ENCODE measurements at regions not wholly inside any gene's neighbourhood (a gene's known extent, or its start where the extent isn't known, plus 50 kb on each side); places are given as distances from the start of the nearest gene placed in this dataset.
"Not testable (repeated sequence)": the region's sequence is repeated elsewhere in the genome, so short reads cannot be mapped to it uniquely, and the experiment has no call there.

DNA sequence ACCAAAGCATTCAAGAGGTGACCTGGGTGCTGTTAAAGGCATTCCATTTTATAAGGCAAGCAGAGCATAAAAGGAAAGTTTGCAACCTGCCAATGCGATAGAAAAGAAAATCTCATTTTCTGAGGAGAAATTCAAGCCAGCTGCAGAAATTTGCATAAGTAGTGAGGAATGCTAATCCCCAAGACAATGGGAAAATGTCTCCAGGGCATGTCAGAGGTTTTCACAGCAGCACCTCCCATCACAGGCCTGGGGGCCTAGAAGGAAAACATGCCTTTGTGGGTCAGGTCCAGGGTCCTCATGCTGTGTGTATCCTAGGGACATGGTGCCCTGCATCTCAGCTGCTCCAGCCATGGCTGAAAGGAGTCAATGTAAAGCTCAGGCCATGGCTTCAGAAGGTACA, 775.8 kb downstream of the IGSF11 start:
- not testable (repeated sequence) for DNase-seq

- DNase-seq: no peak
These were observed 771.7 kb downstream of the IGSF11 start for GRCh38 chr3:118262800-118263402.

GRCh38 chr3:118267588-118267987, 767.1 kb downstream of the IGSF11 start:
- no peak for DNase-seq

DNA sequence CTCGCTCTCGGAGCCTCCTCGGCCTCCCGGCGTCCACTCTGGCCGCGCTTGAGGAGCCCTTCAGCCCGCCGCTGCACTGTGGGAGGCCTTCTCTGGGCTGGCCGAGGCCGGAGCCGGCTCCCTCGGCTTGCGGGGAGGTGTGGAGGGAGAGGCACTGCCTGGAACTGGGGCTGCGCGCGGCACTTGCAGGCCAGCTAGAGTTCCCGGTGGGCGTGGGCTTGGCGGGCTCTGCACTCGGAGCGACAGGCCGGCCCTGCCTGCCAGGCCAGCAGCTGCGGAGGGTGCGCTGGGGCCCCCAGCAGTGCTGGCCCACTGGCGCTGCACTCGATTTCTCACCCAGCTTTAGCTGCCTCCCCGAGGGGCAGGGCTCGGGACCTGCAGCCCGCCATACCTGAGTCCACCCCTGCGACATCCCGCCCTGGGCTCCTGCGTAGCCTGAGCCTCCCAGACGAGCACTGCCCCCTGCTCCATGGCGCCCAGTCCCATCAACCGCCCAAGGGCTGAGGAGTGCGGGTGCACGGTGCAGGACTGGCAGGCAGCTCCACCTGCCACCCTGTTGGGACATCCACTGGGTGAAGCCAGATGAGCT, 765.0 kb downstream of the IGSF11 start:
- DNase-seq: no peak

DNA sequence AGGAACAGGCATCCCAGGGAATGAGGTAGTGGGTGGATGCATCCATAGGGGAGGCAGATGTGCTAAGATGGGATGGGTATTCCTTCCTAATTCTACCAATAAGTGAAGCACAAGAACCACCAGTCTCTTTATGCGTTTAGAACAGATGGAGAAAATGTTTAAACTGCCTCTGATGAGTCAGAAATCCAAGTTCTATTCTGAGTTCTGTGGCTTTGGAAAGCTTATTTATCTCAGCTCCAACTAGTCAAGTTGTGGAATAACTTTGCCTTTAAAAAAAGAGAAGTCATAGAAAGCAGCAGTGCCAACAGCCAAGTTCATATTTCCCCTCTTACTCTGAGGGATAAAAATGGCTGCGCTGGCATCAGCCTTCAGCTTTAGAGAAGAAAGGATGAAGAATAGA, 761.7 kb downstream of the IGSF11 start:
- DNase-seq: no peak

DNA sequence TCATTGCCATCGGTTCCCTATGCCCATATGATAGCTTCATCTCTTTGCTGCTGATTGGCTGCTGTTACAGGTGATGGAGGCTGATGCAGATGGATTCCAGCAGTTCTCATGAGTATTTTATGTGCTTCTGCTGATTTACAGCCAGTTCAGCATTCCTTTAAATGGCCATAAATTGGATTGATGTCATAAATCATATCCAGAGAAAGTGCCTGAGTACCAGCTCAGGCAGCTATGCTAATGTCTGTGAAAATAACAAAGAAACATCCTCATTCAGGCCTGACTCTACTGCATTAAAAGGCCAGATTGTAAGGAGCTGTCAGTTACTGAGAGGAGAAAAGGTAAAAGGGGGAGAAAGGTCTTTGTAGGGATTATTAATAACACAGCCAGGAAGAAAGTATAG, 756.8 kb downstream of the IGSF11 start:
- DNase-seq: no peak

DNA sequence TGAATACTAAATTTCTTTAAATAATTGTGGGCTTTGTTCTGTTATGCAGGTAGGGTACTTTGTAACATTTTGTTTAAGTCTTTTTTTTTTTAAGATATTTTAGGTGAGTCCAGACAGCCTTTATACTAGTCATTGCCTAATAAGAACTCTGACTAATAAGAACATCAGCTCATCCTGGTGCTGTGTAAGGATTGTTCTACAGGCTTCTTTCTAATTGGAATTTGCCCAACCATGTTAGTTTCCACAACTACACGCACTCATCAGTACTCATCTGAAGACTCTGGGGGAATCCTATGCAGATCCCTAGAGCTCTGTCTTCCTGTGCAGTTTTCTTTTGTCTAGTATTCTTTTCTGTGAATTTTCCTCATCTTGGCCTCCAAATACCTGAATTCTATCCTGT, 741.8 kb downstream of the IGSF11 start:
- DNase-seq: no peak

GRCh38 chr3:118298133-118298532, 736.5 kb downstream of the IGSF11 start:
- DNase-seq: no peak

DNA sequence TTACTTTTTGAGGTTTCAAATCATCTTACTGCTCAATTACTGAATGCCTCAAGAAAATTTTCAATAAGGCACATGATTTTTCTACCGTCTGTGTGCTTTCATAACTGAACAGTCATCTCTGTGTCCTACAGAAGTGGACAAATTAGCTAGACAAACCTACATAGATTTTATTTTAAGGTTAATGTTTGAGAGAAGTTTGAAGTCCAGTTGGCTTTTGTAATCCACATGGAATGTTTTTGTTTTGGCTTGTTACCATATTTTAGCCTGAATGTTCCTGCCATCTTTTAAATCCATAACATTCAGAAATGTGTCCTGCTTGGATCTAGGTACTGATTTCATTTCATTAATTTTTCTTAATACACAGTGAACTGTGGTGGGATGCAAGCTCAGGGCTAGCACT, 730.1 kb downstream of the IGSF11 start:
- no peak for DNase-seq

- DNase-seq: no peak
These were observed 701.9 kb downstream of the IGSF11 start for GRCh38 chr3:118332699-118333098.

DNA sequence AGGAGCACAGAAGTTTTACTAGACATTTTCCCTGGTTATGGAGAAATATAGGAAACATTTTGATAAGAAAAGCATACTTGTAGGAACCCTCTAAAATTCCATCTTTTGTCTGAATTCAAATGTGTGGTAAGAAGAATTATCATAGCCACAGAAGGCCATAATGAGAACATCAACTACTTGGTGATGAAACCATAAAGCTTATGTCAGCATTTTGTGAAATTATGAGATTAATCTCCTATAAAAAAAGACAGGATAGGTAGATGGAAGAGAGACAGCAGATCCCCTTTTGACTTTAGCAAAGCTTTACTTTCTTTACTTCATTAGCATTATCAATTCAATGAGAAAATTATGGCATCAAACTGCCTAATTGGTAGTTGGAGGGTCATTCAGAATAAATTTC, 697.0 kb downstream of the IGSF11 start:
- DNase-seq: no peak

DNA sequence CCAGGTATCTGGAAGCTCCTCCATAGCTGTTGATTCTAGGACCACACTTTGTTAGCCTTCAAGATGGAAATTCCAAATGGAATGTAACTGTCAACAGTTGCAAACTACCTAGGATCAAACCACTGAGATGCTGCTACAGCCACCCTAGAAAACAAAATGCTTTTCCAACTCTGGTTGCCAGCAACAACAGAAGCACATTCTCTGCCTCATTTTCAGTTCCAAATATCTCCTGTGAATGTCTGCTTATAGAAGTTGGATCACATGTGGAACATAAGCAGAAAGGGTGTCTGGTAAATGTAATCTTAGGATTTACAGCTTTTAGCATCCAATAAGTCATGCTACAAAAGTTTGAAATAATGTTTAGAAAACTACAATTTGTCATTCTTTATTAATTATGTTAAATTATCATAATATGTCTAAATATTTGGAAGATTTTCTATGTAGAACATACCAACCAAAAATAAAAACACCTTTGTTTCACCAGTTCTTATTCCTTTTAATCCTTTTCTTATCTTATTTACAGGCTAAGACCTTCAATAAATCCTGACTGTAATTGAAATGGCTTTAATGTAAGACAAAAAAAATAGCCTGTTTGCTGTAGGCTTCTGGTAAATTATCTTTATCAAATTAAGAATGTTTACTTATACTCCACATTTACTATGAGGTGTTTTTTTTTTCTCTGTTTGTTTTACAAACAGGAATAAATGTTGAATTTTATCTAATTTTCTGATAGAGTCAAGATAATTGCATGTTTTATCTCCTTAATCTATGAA, 687.1 kb downstream of the IGSF11 start:
- no peak for DNase-seq

- DNase-seq: no peak
These were observed 686.5 kb downstream of the IGSF11 start for GRCh38 chr3:118348169-118348557.

DNA sequence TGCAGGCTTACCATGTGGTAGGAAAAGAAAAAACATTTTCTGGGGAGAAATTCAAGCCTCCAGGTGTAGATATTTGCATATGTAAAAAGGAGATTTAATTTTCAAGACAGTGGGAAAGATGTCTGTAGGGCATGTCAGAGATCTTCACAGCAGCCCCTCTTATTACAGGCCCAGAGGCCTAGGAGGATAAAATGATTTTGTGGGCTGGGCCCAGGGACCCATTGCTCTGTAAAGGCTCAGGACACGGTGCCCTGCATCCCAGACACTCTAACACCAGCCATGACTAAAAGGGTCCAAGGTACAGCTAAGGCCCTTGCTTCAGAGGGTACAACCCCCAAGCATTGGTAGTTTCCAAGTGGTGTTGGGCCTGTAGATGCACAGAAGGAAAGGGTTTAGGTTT, 680.1 kb downstream of the IGSF11 start:
- DNase-seq: no peak

DNA sequence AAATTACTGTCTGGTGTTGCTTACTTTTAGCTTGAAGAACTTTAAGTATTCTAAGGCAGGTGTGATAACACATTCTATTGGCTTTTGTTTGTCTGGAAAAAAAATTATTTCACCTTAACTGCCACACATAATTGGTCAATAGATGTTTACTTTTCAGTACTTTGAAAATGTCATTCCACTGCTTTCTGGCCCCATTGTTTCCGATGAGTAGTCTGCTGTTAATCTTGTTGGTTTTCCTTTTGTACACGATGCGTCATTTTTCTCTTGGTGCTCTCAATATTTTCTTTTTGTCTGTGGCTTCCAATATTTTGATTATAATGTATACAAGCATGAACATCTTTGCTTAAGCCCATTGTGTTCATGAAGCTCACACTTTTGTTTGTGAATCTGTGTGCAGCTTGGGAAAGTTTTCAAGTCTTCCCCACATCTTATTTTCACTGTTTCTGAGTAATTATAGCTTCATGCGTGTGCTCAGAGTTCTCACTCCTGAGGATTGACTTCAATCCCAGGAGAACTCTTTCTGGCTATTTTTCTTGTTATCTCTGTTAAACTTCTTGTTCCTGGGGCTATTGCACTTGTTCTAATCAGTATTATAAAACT, 664.7 kb downstream of the IGSF11 start:
- DNase-seq: no peak

GRCh38 chr3:118380576-118380975, 654.1 kb downstream of the IGSF11 start:
- DNase-seq: no peak

GRCh38 chr3:118396491-118396890, 638.2 kb downstream of the IGSF11 start:
- DNase-seq: no peak

- DNase-seq: no peak
These were observed 634.6 kb downstream of the IGSF11 start for GRCh38 chr3:118400086-118400485.

GRCh38 chr3:118400886-118401285, 633.8 kb downstream of the IGSF11 start:
- no peak for DNase-seq

DNA sequence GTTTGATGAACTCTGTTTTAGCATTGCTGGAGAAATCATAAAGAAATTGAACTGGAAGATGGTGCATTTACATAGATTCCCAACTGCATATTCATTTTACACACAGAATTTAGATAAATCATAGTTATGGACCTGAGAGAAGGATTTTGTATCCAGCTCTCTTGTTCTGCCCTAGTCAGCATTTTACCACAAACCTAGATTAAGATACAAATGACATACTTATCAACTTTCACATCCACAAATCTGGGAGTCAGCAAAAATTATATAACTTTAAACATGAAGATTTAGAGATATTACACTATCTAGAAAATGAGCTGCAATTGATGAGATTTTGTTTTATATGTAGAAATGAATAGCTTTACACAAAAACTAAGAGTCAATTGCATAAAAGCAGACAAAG, 632.8 kb downstream of the IGSF11 start:
- no peak for DNase-seq

GRCh38 chr3:118402971-118403370, 631.7 kb downstream of the IGSF11 start:
- no peak for DNase-seq

- no peak for DNase-seq
These were observed 628.1 kb downstream of the IGSF11 start for GRCh38 chr3:118406562-118406961.

DNA sequence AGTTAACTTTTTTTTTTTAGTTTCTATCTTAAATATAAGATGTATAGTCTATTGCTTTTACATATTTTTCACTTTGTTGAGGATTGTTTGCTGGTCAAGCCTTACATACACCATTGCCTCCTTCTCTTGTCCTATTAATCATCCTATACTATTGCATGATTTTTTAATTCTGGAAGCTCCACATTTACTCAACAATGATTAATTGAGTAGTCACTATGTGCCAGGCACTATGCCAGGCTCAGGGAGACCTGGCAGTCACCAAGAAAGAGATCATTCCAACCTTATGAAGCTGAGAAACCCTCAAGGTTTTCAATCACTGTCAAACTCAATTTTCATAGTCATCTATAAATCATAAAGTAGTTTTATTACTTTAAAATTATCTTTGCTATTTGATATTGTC, 626.2 kb downstream of the IGSF11 start:
- no peak for DNase-seq

- DNase-seq: no peak
These were observed 622.1 kb downstream of the IGSF11 start for GRCh38 chr3:118412503-118412902.
